CD4-positive, CD25-positive, alpha-beta regulatory T cell (primary cell): ENCODE measurements at regions not wholly inside any gene's neighbourhood (a gene's known extent, or its start where the extent isn't known, plus 50 kb on each side); places are given as distances from the start of the nearest gene placed in this dataset.

Experiments used
- ATAC-seq, 2 donors: fragments of 150-1000 bp; cut with Tn5 transposase; one replicate each; pipeline ENCODE4 v1.10.0; 2021; ENCODE audit warnings: low read depth in 2 of 2, moderate number of reproducible peaks in 2 of 2, moderate library complexity in 1 of 2
- DNase-seq, 3 donors: peaks; one replicate each; pipeline versions ENCODE4 v3.0.0 to v3.0.0-alpha.2; 2012 to 2022; ENCODE audit warnings: mixed read lengths in 1 of 3
- H3K27ac ChIP-seq: one replicate; pipeline ENCODE4 v1.7.0; 2013; ENCODE audit warnings: mild to moderate bottlenecking, low read length; ENCODE audit not compliant: insufficient read depth, poor library complexity, severe bottlenecking
- H3K27me3 ChIP-seq: one replicate; pipeline ENCODE4 v1.7.0; 2013; ENCODE audit warnings: low read length; ENCODE audit not compliant: control insufficient read depth, insufficient read depth
- H3K36me3 ChIP-seq: one replicate; pipeline ENCODE4 v1.7.0; 2013; ENCODE audit warnings: mild to moderate bottlenecking, low read length, moderate library complexity; ENCODE audit not compliant: control insufficient read depth, insufficient read depth
- H3K4me1 ChIP-seq: 2 replicates; pipeline ENCODE4 v1.7.0; 2013; ENCODE audit warnings: mild to moderate bottlenecking, low read length; ENCODE audit not compliant: insufficient read depth, control insufficient read depth, poor library complexity, severe bottlenecking
- H3K4me3 ChIP-seq: one replicate; pipeline ENCODE4 v1.7.0; 2013; ENCODE audit warnings: low read depth, mild to moderate bottlenecking, low read length, moderate library complexity
- H3K9me3 ChIP-seq, 2 experiments: 1 replicate in 1 of 2; 2 replicates in 1 of 2; pipeline ENCODE4 v1.7.0; 2013; ENCODE audit warnings: low read length in 2 of 2, mild to moderate bottlenecking in 1 of 2, moderate library complexity in 1 of 2; ENCODE audit not compliant: control insufficient read depth in 2 of 2
- H3K27ac Mint-ChIP-seq, 3 donors: one replicate each; pipeline ENCODE4 v1.8.0; 2020 to 2022; ENCODE audit warnings: mild to moderate bottlenecking in 3 of 3, mixed read lengths in 3 of 3, moderate library complexity in 2 of 3
- H3K27me3 Mint-ChIP-seq: one replicate; pipeline ENCODE4 v1.8.0; 2022; ENCODE audit warnings: mild to moderate bottlenecking, mixed read lengths
- H3K36me3 Mint-ChIP-seq: one replicate; pipeline ENCODE4 v1.8.0; 2020; ENCODE audit warnings: mixed read lengths
- H3K4me1 Mint-ChIP-seq, 4 donors: one replicate each; pipeline ENCODE4 v1.8.0; 2020 to 2022; ENCODE audit warnings: mixed read lengths in 4 of 4, mild to moderate bottlenecking in 1 of 4
- H3K4me3 Mint-ChIP-seq, 4 donors: one replicate each; pipeline ENCODE4 v1.8.0; 2020 to 2022; ENCODE audit warnings: mild to moderate bottlenecking in 4 of 4, mixed read lengths in 4 of 4, moderate library complexity in 3 of 4
- H3K9me3 Mint-ChIP-seq, 7 donors: one replicate each; pipeline ENCODE4 v1.8.0; 2020 to 2022; ENCODE audit warnings: mixed read lengths in 7 of 7, mild to moderate bottlenecking in 3 of 7, moderate library complexity in 2 of 7

- Histone ChIP-seq H3K9me3 (no peaks in the 10 kb centered on the region), H3K4me1 (no peaks in the 10 kb centered on the region), H3K27ac (no peak overlapping the region), H3K4me3 (no peak overlapping the region), H3K36me3 (no peaks in the 10 kb centered on the region), H3K27me3 (no peaks in the 10 kb centered on the region)
- Mint-ChIP-seq H3K9me3 (peaks cover 0 to 1% (median 0%) of the 10 kb centered on the region in 7 donors), H3K4me1 (peaks cover 0 to 1% (median 0%) of the 10 kb centered on the region in 4 donors), H3K27me3 (peaks cover 7% of the 10 kb centered on the region), H3K36me3 (no peaks in the 10 kb centered on the region), H3K27ac (no peak overlapping the region), H3K4me3 (no peak overlapping the region)
- ATAC-seq (no peak), DNase-seq (no peak)
These were observed 62.1 kb downstream of the GADD45G start for GRCh38 chr9:89666950-89667349.

- H3K27me3 ChIP-seq: no peaks in the 10 kb centered on the region
- DNase-seq: no peak
- no peak overlapping the region for H3K4me3 Mint-ChIP-seq
- H3K36me3 ChIP-seq: no peaks in the 10 kb centered on the region
- H3K4me1 Mint-ChIP-seq: peaks cover 0 to 1% (median 0%) of the 10 kb centered on the region in 4 donors
- H3K27ac ChIP-seq: no peak overlapping the region
- ATAC-seq: no peak
- H3K4me3 ChIP-seq: no peak overlapping the region
- H3K36me3 Mint-ChIP-seq: no peaks in the 10 kb centered on the region
- no peaks in the 10 kb centered on the region for H3K9me3 ChIP-seq
- H3K4me1 ChIP-seq: no peaks in the 10 kb centered on the region
- H3K27ac Mint-ChIP-seq: no peak overlapping the region
- H3K27me3 Mint-ChIP-seq: peaks cover 7% of the 10 kb centered on the region
- H3K9me3 Mint-ChIP-seq: peaks cover 0 to 1% (median 0%) of the 10 kb centered on the region in 7 donors
These were observed 62.9 kb downstream of the GADD45G start for GRCh38 chr9:89667726-89668125.

- peaks cover 0 to 1% (median 0%) of the 10 kb centered on the region in 7 donors for H3K9me3 Mint-ChIP-seq
- Histone ChIP-seq H3K27ac (no peak overlapping the region), H3K4me3 (no peak overlapping the region), H3K4me1 (no peaks in the 10 kb centered on the region), H3K36me3 (no peaks in the 10 kb centered on the region), H3K9me3 (no peaks in the 10 kb centered on the region), H3K27me3 (no peaks in the 10 kb centered on the region)
- no peak overlapping the region for H3K27ac Mint-ChIP-seq
- peak overlapping the region in 1 of 4 donors; percentile 1 for H3K4me3 Mint-ChIP-seq
- ATAC-seq (no peak), DNase-seq (no peak)
- no peaks in the 10 kb centered on the region for H3K36me3 Mint-ChIP-seq
- H3K27me3 Mint-ChIP-seq: peaks cover 7% of the 10 kb centered on the region
- peaks cover 0 to 1% (median 0%) of the 10 kb centered on the region in 4 donors for H3K4me1 Mint-ChIP-seq
These were observed 63.5 kb downstream of the GADD45G start for GRCh38 chr9:89668216-89668865.

GRCh38 chr9:89668866-89669246, 64.0 kb downstream of the GADD45G start:
- no peak overlapping the region for H3K27ac ChIP-seq
- no peaks in the 10 kb centered on the region for H3K4me1 ChIP-seq
- H3K9me3 ChIP-seq: no peaks in the 10 kb centered on the region
- peaks cover 7% of the 10 kb centered on the region for H3K27me3 Mint-ChIP-seq
- H3K4me3 ChIP-seq: no peak overlapping the region
- no peaks in the 10 kb centered on the region for H3K36me3 Mint-ChIP-seq
- H3K4me1 Mint-ChIP-seq: peaks cover 0 to 1% (median 0%) of the 10 kb centered on the region in 4 donors
- peak overlapping the region in 1 of 4 donors; percentile 1 for H3K4me3 Mint-ChIP-seq
- no peak overlapping the region for H3K27ac Mint-ChIP-seq
- H3K9me3 Mint-ChIP-seq: peaks cover 0 to 1% (median 0%) of the 10 kb centered on the region in 7 donors
- no peaks in the 10 kb centered on the region for H3K36me3 ChIP-seq
- no peaks in the 10 kb centered on the region for H3K27me3 ChIP-seq
- DNase-seq (no peak), ATAC-seq (no peak)

GRCh38 chr9:89669361-89669842, 64.6 kb downstream of the GADD45G start:
- Mint-ChIP-seq H3K27ac (no peak overlapping the region), H3K9me3 (peaks cover 0 to 1% (median 0%) of the 10 kb centered on the region in 7 donors), H3K27me3 (peaks cover 7% of the 10 kb centered on the region), H3K4me3 (no peak overlapping the region), H3K36me3 (no peaks in the 10 kb centered on the region), H3K4me1 (peaks cover 0 to 1% (median 0%) of the 10 kb centered on the region in 4 donors)
- DNase-seq (no peak), ATAC-seq (no peak)
- Histone ChIP-seq H3K36me3 (no peaks in the 10 kb centered on the region), H3K27ac (no peak overlapping the region), H3K9me3 (no peaks in the 10 kb centered on the region), H3K27me3 (no peaks in the 10 kb centered on the region), H3K4me3 (no peak overlapping the region), H3K4me1 (no peaks in the 10 kb centered on the region)

- H3K27me3 ChIP-seq: no peaks in the 10 kb centered on the region
- no peaks in the 10 kb centered on the region for H3K9me3 ChIP-seq
- H3K4me3 ChIP-seq: no peak overlapping the region
- Mint-ChIP-seq H3K4me3 (no peak overlapping the region), H3K4me1 (peaks cover 0 to 1% (median 0%) of the 10 kb centered on the region in 4 donors), H3K36me3 (no peaks in the 10 kb centered on the region), H3K27me3 (peaks cover 7% of the 10 kb centered on the region), H3K9me3 (peaks cover 0 to 1% (median 0%) of the 10 kb centered on the region in 7 donors), H3K27ac (no peak overlapping the region)
- H3K27ac ChIP-seq: no peak overlapping the region
- no peak for DNase-seq
- no peaks in the 10 kb centered on the region for H3K36me3 ChIP-seq
- no peak for ATAC-seq
- H3K4me1 ChIP-seq: no peaks in the 10 kb centered on the region
These were observed 65.3 kb downstream of the GADD45G start for GRCh38 chr9:89670114-89670513.

GRCh38 chr9:89670801-89671434, 66.1 kb downstream of the GADD45G start:
- H3K27me3 Mint-ChIP-seq: peaks cover 7% of the 10 kb centered on the region
- DNase-seq: no peak
- H3K4me3 Mint-ChIP-seq: no peak overlapping the region
- no peaks in the 10 kb centered on the region for H3K9me3 ChIP-seq
- no peak for ATAC-seq
- H3K9me3 Mint-ChIP-seq: peaks cover 0 to 1% (median 0%) of the 10 kb centered on the region in 7 donors
- peak overlapping the region in 1 of 3 donors; percentile 34 for H3K27ac Mint-ChIP-seq
- no peaks in the 10 kb centered on the region for H3K36me3 Mint-ChIP-seq
- H3K4me3 ChIP-seq: no peak overlapping the region
- no peak overlapping the region for H3K27ac ChIP-seq
- H3K4me1 Mint-ChIP-seq: peaks cover 0 to 1% (median 0%) of the 10 kb centered on the region in 4 donors
- no peaks in the 10 kb centered on the region for H3K27me3 ChIP-seq
- no peaks in the 10 kb centered on the region for H3K4me1 ChIP-seq
- H3K36me3 ChIP-seq: no peaks in the 10 kb centered on the region
